ENCODE measurements at regions not wholly inside any gene's neighbourhood (a gene's known extent, or its start where the extent isn't known, plus 50 kb on each side); places are given as distances from the start of the nearest gene placed in this dataset.

DNA sequence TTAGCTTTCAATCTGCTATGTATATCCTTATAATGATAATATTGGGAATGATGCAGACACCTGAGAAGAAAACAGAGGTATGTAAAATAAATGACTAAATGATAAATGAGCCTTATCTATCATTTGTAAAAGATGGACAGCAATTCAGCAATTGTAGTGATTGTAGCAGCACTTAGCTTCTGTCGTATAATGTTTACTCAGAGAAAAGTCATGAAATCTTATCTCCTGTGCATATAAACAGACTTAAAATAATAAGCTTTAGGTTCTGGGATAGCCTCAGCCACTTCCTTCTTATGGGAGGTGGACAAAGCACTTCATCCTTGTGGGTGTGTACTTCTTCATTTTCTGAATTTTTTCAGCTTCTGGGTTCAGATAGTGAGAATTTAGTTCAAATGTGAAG is 324.8 kb upstream of the MAP3K7 start:
- ATAC-seq (no peak), DNase-seq (ENCODE audit: low read depth in 1 of 2, low spot score in 1 of 2) (no peak), FAIRE-seq (no peak)
- Histone ChIP-seq H3K4me2 (no peak overlapping the region), H3K27ac (no peak overlapping the region), H3K9me3 (no peaks in the 10 kb centered on the region), H3K4me1 (no peaks in the 10 kb centered on the region), H3K4me3 (no peak overlapping the region)
- 29% methylated on average over 1 of the region's 1 CpG for WGBS (ENCODE audit: missing lambda C conversion rate)
- ChIA-PET CTCF (interaction anchor here (0.6 to 1.9 kb wide), 2 partner anchors 27 to 29 kb away, joined by 3 to 5 read pairs; no protein-coding TSS in a partner anchor), POLR2A (no interaction called here)
- TF ChIP-seq NPAS2 (CRISPR knock-in tag; IDR thresholded peaks at IDR 0.05; ENCODE audit: borderline replicate concordance) (no peak), MAFK (IDR thresholded peaks at IDR 0.05; ENCODE audit: partially characterized antibody) (no peak), TFCP2L1 (CRISPR knock-in tag; IDR thresholded peaks at IDR 0.05) (no peak), BHLHE40 (IDR thresholded peaks at IDR 0.05; ENCODE audit: low read depth, low read length) (no peak), RAD21 (conservative IDR thresholded peaks at IDR 0.05 in 1 of 2, IDR thresholded peaks at IDR 0.05 in 1 of 2) (no peak), ZC3H11A (IDR thresholded peaks at IDR 0.05) (no peak), FOXS1 (CRISPR knock-in tag; IDR thresholded peaks at IDR 0.05) (no peak), EHMT2 (IDR thresholded peaks at IDR 0.05; ENCODE audit: low read depth) (no peak), NFE2L2 (conservative IDR thresholded peaks at IDR 0.05; ENCODE audit: low read length) (no peak), ZNF302 (CRISPR knock-in tag; IDR thresholded peaks at IDR 0.05) (no peak), SREBF2 (IDR thresholded peaks at IDR 0.05) (no peak), RARB (CRISPR knock-in tag; IDR thresholded peaks at IDR 0.05) (no peak), POLR2A (IDR thresholded peaks at IDR 0.05; ENCODE audit: low read length) (no peak)
- TF ChIP-seq, protein P1, sequence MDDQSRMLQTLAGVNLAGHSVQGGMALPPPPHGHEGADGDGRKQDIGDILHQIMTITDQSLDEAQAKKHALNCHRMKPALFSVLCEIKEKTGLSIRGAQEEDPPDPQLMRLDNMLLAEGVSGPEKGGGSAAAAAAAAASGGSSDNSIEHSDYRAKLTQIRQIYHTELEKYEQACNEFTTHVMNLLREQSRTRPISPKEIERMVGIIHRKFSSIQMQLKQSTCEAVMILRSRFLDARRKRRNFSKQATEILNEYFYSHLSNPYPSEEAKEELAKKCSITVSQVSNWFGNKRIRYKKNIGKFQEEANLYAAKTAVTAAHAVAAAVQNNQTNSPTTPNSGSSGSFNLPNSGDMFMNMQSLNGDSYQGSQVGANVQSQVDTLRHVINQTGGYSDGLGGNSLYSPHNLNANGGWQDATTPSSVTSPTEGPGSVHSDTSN (IDR thresholded peaks at IDR 0.05) = no peak
- TF ChIP-seq, protein P2, sequence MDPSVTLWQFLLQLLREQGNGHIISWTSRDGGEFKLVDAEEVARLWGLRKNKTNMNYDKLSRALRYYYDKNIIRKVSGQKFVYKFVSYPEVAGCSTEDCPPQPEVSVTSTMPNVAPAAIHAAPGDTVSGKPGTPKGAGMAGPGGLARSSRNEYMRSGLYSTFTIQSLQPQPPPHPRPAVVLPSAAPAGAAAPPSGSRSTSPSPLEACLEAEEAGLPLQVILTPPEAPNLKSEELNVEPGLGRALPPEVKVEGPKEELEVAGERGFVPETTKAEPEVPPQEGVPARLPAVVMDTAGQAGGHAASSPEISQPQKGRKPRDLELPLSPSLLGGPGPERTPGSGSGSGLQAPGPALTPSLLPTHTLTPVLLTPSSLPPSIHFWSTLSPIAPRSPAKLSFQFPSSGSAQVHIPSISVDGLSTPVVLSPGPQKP (IDR thresholded peaks at IDR 0.05; ENCODE audit: low read depth, low read length) = no peak
- TF ChIP-seq, protein P3, sequence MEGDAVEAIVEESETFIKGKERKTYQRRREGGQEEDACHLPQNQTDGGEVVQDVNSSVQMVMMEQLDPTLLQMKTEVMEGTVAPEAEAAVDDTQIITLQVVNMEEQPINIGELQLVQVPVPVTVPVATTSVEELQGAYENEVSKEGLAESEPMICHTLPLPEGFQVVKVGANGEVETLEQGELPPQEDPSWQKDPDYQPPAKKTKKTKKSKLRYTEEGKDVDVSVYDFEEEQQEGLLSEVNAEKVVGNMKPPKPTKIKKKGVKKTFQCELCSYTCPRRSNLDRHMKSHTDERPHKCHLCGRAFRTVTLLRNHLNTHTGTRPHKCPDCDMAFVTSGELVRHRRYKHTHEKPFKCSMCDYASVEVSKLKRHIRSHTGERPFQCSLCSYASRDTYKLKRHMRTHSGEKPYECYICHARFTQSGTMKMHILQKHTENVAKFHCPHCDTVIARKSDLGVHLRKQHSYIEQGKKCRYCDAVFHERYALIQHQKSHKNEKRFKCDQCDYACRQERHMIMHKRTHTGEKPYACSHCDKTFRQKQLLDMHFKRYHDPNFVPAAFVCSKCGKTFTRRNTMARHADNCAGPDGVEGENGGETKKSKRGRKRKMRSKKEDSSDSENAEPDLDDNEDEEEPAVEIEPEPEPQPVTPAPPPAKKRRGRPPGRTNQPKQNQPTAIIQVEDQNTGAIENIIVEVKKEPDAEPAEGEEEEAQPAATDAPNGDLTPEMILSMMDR (IDR thresholded peaks at IDR 0.05) = no peak
- TF ChIP-seq, protein P4, sequence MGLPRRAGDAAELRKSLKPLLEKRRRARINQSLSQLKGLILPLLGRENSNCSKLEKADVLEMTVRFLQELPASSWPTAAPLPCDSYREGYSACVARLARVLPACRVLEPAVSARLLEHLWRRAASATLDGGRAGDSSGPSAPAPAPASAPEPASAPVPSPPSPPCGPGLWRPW (IDR thresholded peaks at IDR 0.05) = no peak
- TF ChIP-seq, protein P5, sequence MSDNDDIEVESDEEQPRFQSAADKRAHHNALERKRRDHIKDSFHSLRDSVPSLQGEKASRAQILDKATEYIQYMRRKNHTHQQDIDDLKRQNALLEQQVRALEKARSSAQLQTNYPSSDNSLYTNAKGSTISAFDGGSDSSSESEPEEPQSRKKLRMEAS (IDR thresholded peaks at IDR 0.05) = no peak

DNA sequence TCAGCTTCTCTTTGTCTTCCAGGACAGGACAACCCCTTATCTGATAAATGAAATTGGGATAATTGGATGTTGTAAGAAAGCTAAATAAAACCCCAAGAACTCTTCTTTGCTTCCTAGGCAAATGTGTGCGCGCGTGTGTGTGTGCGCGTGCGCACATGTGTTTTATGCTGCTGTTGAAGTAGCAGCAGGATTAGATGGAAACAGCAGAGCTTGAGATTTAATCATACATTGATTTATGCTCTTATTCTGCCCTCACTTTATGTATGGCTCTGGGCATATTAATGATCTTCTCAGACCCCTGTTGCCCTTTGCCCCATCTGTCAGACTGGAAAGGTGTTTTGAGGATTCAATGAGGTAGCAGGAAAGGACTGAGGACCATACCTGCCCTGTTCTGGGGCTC is 324.0 kb upstream of the MAP3K7 start:
- DNase-seq (ENCODE audit: low read depth in 1 of 2, low spot score in 1 of 2) (no peak), ATAC-seq (no peak), FAIRE-seq (no peak)
- no peak overlapping the region for H3K4me2 ChIP-seq
- no peak overlapping the region for H3K27ac ChIP-seq
- H3K4me3 ChIP-seq = no peak overlapping the region
- 84% methylated on average over 6 of the region's 6 CpGs for WGBS (ENCODE audit: missing lambda C conversion rate)
- CTCF ChIA-PET = no interaction called here
- H3K9me3 ChIP-seq = no peaks in the 10 kb centered on the region
- H3K4me1 ChIP-seq = no peaks in the 10 kb centered on the region
- POLR2A ChIA-PET = no interaction called here
- TF ChIP-seq CBX8 (IDR thresholded peaks at IDR 0.05) (no peak), CBX2 (IDR thresholded peaks at IDR 0.05; ENCODE audit: borderline replicate concordance, low read depth) (no peak), ZC3H11A (IDR thresholded peaks at IDR 0.05) (no peak), POLR2AphosphoS2 (conservative IDR thresholded peaks at IDR 0.05; ENCODE audit: low read length) (no peak), NPAS2 (CRISPR knock-in tag; IDR thresholded peaks at IDR 0.05; ENCODE audit: borderline replicate concordance) (no peak), PHF8 (IDR thresholded peaks at IDR 0.05; ENCODE audit: borderline replicate concordance, low read depth) (no peak), CEBPB (IDR thresholded peaks at IDR 0.05) (no peak), RARB (CRISPR knock-in tag; IDR thresholded peaks at IDR 0.05) (no peak), CHD2 (IDR thresholded peaks at IDR 0.05; ENCODE audit: low read length, partially characterized antibody) (no peak), FOSB (CRISPR knock-in tag; IDR thresholded peaks at IDR 0.05) (no peak)
- TF ChIP-seq, protein P6, sequence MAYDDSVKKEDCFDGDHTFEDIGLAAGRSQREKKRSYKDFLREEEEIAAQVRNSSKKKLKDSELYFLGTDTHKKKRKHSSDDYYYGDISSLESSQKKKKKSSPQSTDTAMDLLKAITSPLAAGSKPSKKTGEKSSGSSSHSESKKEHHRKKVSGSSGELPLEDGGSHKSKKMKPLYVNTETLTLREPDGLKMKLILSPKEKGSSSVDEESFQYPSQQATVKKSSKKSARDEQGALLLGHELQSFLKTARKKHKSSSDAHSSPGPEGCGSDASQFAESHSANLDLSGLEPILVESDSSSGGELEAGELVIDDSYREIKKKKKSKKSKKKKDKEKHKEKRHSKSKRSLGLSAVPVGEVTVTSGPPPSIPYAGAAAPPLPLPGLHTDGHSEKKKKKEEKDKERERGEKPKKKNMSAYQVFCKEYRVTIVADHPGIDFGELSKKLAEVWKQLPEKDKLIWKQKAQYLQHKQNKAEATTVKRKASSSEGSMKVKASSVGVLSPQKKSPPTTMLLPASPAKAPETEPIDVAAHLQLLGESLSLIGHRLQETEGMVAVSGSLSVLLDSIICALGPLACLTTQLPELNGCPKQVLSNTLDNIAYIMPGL (CRISPR knock-in tag; IDR thresholded peaks at IDR 0.05; ENCODE audit: borderline replicate concordance) = no peak
- TF ChIP-seq, protein P7, sequence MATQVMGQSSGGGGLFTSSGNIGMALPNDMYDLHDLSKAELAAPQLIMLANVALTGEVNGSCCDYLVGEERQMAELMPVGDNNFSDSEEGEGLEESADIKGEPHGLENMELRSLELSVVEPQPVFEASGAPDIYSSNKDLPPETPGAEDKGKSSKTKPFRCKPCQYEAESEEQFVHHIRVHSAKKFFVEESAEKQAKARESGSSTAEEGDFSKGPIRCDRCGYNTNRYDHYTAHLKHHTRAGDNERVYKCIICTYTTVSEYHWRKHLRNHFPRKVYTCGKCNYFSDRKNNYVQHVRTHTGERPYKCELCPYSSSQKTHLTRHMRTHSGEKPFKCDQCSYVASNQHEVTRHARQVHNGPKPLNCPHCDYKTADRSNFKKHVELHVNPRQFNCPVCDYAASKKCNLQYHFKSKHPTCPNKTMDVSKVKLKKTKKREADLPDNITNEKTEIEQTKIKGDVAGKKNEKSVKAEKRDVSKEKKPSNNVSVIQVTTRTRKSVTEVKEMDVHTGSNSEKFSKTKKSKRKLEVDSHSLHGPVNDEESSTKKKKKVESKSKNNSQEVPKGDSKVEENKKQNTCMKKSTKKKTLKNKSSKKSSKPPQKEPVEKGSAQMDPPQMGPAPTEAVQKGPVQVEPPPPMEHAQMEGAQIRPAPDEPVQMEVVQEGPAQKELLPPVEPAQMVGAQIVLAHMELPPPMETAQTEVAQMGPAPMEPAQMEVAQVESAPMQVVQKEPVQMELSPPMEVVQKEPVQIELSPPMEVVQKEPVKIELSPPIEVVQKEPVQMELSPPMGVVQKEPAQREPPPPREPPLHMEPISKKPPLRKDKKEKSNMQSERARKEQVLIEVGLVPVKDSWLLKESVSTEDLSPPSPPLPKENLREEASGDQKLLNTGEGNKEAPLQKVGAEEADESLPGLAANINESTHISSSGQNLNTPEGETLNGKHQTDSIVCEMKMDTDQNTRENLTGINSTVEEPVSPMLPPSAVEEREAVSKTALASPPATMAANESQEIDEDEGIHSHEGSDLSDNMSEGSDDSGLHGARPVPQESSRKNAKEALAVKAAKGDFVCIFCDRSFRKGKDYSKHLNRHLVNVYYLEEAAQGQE (IDR thresholded peaks at IDR 0.05) = no peak
- TF ChIP-seq, protein P8, sequence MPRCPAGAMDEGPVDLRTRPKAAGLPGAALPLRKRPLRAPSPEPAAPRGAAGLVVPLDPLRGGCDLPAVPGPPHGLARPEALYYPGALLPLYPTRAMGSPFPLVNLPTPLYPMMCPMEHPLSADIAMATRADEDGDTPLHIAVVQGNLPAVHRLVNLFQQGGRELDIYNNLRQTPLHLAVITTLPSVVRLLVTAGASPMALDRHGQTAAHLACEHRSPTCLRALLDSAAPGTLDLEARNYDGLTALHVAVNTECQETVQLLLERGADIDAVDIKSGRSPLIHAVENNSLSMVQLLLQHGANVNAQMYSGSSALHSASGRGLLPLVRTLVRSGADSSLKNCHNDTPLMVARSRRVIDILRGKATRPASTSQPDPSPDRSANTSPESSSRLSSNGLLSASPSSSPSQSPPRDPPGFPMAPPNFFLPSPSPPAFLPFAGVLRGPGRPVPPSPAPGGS (IDR thresholded peaks at IDR 0.05) = no peak
